H1 (cell line): ENCODE measurements at regions not wholly inside any gene's neighbourhood (a gene's known extent, or its start where the extent isn't known, plus 50 kb on each side); places are given as distances from the start of the nearest gene placed in this dataset.

Experiments used
- CTCF ChIA-PET: fragments of 300-600 bp; sonication (Branson Sonifier 250); formaldehyde crosslinking; loops from one replicate; lab custom pipeline; 2021; ENCODE audit not compliant: partially characterized antibody; lab: Charles Lee
- POLR2A ChIA-PET: fragments of 300-600 bp; sonication (Branson Sonifier 250); formaldehyde crosslinking; loops from one replicate; lab custom pipeline; 2021; ENCODE audit warnings: inconsistent platforms; ENCODE audit not compliant: partially characterized antibody; lab: Charles Lee
- DNase-seq, 2 experiments: peaks; one replicate each; pipeline versions ENCODE4 v3.0.0 to v3.0.0-alpha.2; 2010 to 2022; ENCODE audit warnings: low spot score in 2 of 2, low read depth in 1 of 2, mixed read lengths in 1 of 2
- FAIRE-seq: peaks from 2 replicates; lab custom pipeline; 2011; peaks lifted over from hg19 to GRCh38; lab: Jason Lieb, UNC
- H2AFZ ChIP-seq: 2 replicates; pipeline ENCODE4 v1.8.1; 2012; ENCODE audit warnings: low read length, inconsistent platforms
- H2AK5ac ChIP-seq: 2 replicates; pipeline ENCODE4 v1.6.1; 2013; ENCODE audit warnings: low read depth, low read length
- H2BK120ac ChIP-seq: replicated peaks from 2 replicates; pipeline ENCODE3; 2013; ENCODE audit warnings: low read depth, low read length, inconsistent platforms
- H2BK12ac ChIP-seq: 2 replicates; pipeline ENCODE4 v1.6.1; 2013; ENCODE audit warnings: low read depth, low read length
- H2BK15ac ChIP-seq: 2 replicates; pipeline ENCODE4 v1.6.1; 2013; ENCODE audit warnings: low read length
- H2BK20ac ChIP-seq: 2 replicates; pipeline ENCODE4 v1.6.1; 2013; ENCODE audit warnings: low read length
- H2BK5ac ChIP-seq: 2 replicates; pipeline ENCODE4 v1.6.1; 2013; ENCODE audit warnings: low read depth, low read length
- H3K14ac ChIP-seq: 2 replicates; pipeline ENCODE4 v1.6.1; 2013; ENCODE audit warnings: inconsistent platforms; ENCODE audit not compliant: insufficient read length
- H3K18ac ChIP-seq: 2 replicates; pipeline ENCODE4 v1.6.1; 2013; ENCODE audit warnings: low read length; ENCODE audit errors: extremely low read depth
- H3K23ac ChIP-seq: 2 replicates; pipeline ENCODE4 v1.6.1; 2013; ENCODE audit warnings: inconsistent platforms; ENCODE audit not compliant: insufficient read length
- H3K23me2 ChIP-seq: 2 replicates; pipeline ENCODE4 v1.6.1; 2013; ENCODE audit warnings: low read depth, low read length
- H3K27ac ChIP-seq: 2 replicates; pipeline ENCODE4 v1.6.1; 2011; ENCODE audit warnings: low read depth, low read length, inconsistent platforms
- H3K27me3 ChIP-seq, 4 experiments: replicated peaks in 1 of 4; 1 replicate in 1 of 4; 2 replicates in 3 of 4; pipeline versions ENCODE4 v1.6.1 to v1.8.1; 2011 to 2013; ENCODE audit warnings: low read length in 3 of 4, mild to moderate bottlenecking in 3 of 4, inconsistent platforms in 2 of 4, mixed read lengths in 2 of 4, moderate library complexity in 1 of 4; ENCODE audit not compliant: control insufficient read depth in 3 of 4, insufficient read depth in 3 of 4; ENCODE audit errors: extremely low read depth in 1 of 4
- H3K36me3 ChIP-seq, 4 experiments: 2 replicates each; pipeline versions ENCODE4 v1.6.1 to v1.8.1; 2011 to 2013; ENCODE audit warnings: mild to moderate bottlenecking in 4 of 4, low read length in 3 of 4, moderate library complexity in 2 of 4, control low read depth in 1 of 4, inconsistent platforms in 1 of 4; ENCODE audit not compliant: insufficient read depth in 4 of 4, control insufficient read depth in 2 of 4
- H3K4ac ChIP-seq: replicated peaks from 2 replicates; pipeline ENCODE3; 2013; ENCODE audit warnings: low read length, low read depth, mixed read lengths, inconsistent platforms; ENCODE audit not compliant: insufficient read length
- H3K4me1 ChIP-seq, 4 experiments: replicated peaks in 1 of 4; 1 replicate in 1 of 4; 2 replicates in 3 of 4; pipeline versions ENCODE4 v1.6.1 to v1.8.1; 2011 to 2013; ENCODE audit warnings: low read length in 3 of 4, inconsistent platforms in 2 of 4, mixed read lengths in 1 of 4; ENCODE audit not compliant: insufficient read depth in 4 of 4, control insufficient read depth in 3 of 4
- H3K4me2 ChIP-seq, 2 experiments: 2 replicates each; pipeline versions ENCODE4 v1.6.1 to v1.8.1; 2011 to 2013; ENCODE audit warnings: low read depth in 2 of 2, low read length in 2 of 2, control low read depth in 1 of 2, inconsistent platforms in 1 of 2, mild to moderate bottlenecking in 1 of 2; ENCODE audit not compliant: insufficient read depth in 1 of 2
- H3K4me3 ChIP-seq, 4 experiments: fragments of 200-600, 300-600 bp in 1 of 4; sonication (generic), shearing (Covaris generic), sonication (Bioruptor Twin) in 1 of 4; 2 replicates each; pipeline versions ENCODE4 v1.5.1 to v1.8.1; 2011 to 2016; ENCODE audit warnings: low read length in 4 of 4, low read depth in 3 of 4, control low read depth in 2 of 4, inconsistent platforms in 2 of 4, mild to moderate bottlenecking in 2 of 4, mixed read lengths in 1 of 4, moderate library complexity in 1 of 4; ENCODE audit not compliant: insufficient read depth in 2 of 4; ENCODE audit errors: extremely low read depth in 1 of 4
- H3K56ac ChIP-seq: replicated peaks from 2 replicates; pipeline ENCODE3; 2013; ENCODE audit warnings: low read depth, mild to moderate bottlenecking, mixed read lengths, low read length, inconsistent platforms; ENCODE audit not compliant: insufficient read length
- H3K79me1 ChIP-seq: 2 replicates; pipeline ENCODE4 v1.6.1; 2013; ENCODE audit warnings: low read depth, low read length, control low read depth
- H3K79me2 ChIP-seq, 2 experiments: 2 replicates each; pipeline versions ENCODE4 v1.6.1 to v1.8.1; 2012 to 2013; ENCODE audit warnings: low read length in 2 of 2, mild to moderate bottlenecking in 2 of 2, inconsistent platforms in 1 of 2; ENCODE audit not compliant: insufficient read depth in 2 of 2, control insufficient read depth in 1 of 2
- H3K9ac ChIP-seq, 4 experiments: replicated peaks in 1 of 4; 1 replicate in 1 of 4; 2 replicates in 3 of 4; pipeline versions ENCODE4 v1.6.1 to v1.8.1; 2011 to 2013; ENCODE audit warnings: low read depth in 3 of 4, low read length in 3 of 4, control low read depth in 2 of 4, mild to moderate bottlenecking in 2 of 4, moderate library complexity in 2 of 4, inconsistent platforms in 1 of 4; ENCODE audit errors: extremely low read depth in 1 of 4
- H3K9me3 ChIP-seq, 2 experiments: 2 replicates each; pipeline versions ENCODE4 v1.6.1 to v1.8.1; 2012 to 2013; ENCODE audit warnings: mild to moderate bottlenecking in 2 of 2, moderate library complexity in 2 of 2, control low read depth in 1 of 2, inconsistent platforms in 1 of 2, low read depth in 1 of 2, low read length in 1 of 2, mixed read lengths in 1 of 2; ENCODE audit not compliant: insufficient read depth in 2 of 2
- H4K20me1 ChIP-seq, 2 experiments: replicated peaks in 1 of 2; 2 replicates each; pipeline versions ENCODE3 to v1.8.1; 2011 to 2013; ENCODE audit warnings: inconsistent platforms in 2 of 2, low read length in 2 of 2, mild to moderate bottlenecking in 1 of 2; ENCODE audit not compliant: insufficient read depth in 2 of 2, control insufficient read depth in 1 of 2
- H4K5ac ChIP-seq: 2 replicates; pipeline ENCODE4 v1.6.1; 2013; ENCODE audit warnings: low read length, low read depth, mixed read lengths, inconsistent platforms; ENCODE audit not compliant: insufficient read length
- H4K8ac ChIP-seq: 2 replicates; pipeline ENCODE4 v1.8.0; 2013; ENCODE audit warnings: mild to moderate bottlenecking, moderate library complexity, low read length, inconsistent platforms; ENCODE audit not compliant: insufficient read depth; ENCODE audit errors: extremely low read depth
- H4K91ac ChIP-seq: replicated peaks from 2 replicates; pipeline ENCODE3; 2013; ENCODE audit warnings: low read length, mixed read lengths, inconsistent platforms; ENCODE audit not compliant: insufficient read length
- ASH2L ChIP-seq: fragments of 200-600, 300-600 bp; sonication (generic); IDR thresholded peaks from one replicate; pipeline ENCODE4 v1.7.1; 2017; ENCODE audit warnings: low read length
- BCL11A ChIP-seq, 2 experiments: IDR thresholded peaks; one replicate each; pipeline ENCODE4 v1.6.1; 2011; ENCODE audit warnings: low read depth in 2 of 2, low read length in 2 of 2, mild to moderate bottlenecking in 2 of 2
- BRCA1 ChIP-seq: IDR thresholded peaks from 2 replicates; pipeline ENCODE4 v1.6.1; 2012; ENCODE audit warnings: low read depth, low read length, improper control_type of control experiment
- CBX5 ChIP-seq: fragments of 300-800, 300-1000 bp; sonication (generic); IDR thresholded peaks from 2 replicates; pipeline ENCODE4 v1.7.1; 2016; ENCODE audit warnings: antibody characterized with exemption, low read length, low read depth
- EP300 ChIP-seq, 2 experiments: IDR thresholded peaks; 1 replicate in 1 of 2; 2 replicates in 1 of 2; pipeline ENCODE4 v1.6.1; 2011 to 2012; ENCODE audit warnings: low read depth in 2 of 2, low read length in 2 of 2, mild to moderate bottlenecking in 2 of 2, borderline replicate concordance in 1 of 2, inconsistent platforms in 1 of 2, moderate library complexity in 1 of 2
- GTF2F1 ChIP-seq: IDR thresholded peaks from 2 replicates; pipeline ENCODE4 v1.6.1; 2012; ENCODE audit warnings: low read depth, low read length, improper control_type of control experiment, borderline replicate concordance
- JUND ChIP-seq: IDR thresholded peaks from 2 replicates; pipeline ENCODE4 v1.6.1; 2011; ENCODE audit warnings: mild to moderate bottlenecking, improper control_type of control experiment, low read length
- KDM5A ChIP-seq: fragments of 200-600 bp; IDR thresholded peaks from 2 replicates; pipeline ENCODE4 v1.7.1; 2012; ENCODE audit warnings: mild to moderate bottlenecking, low read length, inconsistent platforms, mixed read lengths
- NANOG ChIP-seq: IDR thresholded peaks from 2 replicates; pipeline ENCODE4 v1.6.1; 2011; ENCODE audit warnings: low read length, low read depth, mild to moderate bottlenecking, inconsistent platforms; ENCODE audit not compliant: insufficient read depth, poor library complexity, severe bottlenecking
- PHF8 ChIP-seq: fragments of 200-600 bp; sonication (generic); conservative IDR thresholded peaks from 2 replicates; pipeline ENCODE4 v1.7.1; 2012; ENCODE audit warnings: low read depth, mild to moderate bottlenecking, inconsistent platforms, low read length, moderate library complexity
- RBBP5 ChIP-seq: IDR thresholded peaks from 2 replicates; pipeline ENCODE4 v1.7.1; 2012; ENCODE audit warnings: low read depth, mild to moderate bottlenecking, inconsistent platforms, low read length, moderate library complexity, borderline replicate concordance
- RXRA ChIP-seq: IDR thresholded peaks from 2 replicates; pipeline ENCODE4 v1.6.1; 2011; ENCODE audit warnings: low read depth, mild to moderate bottlenecking, low read length, moderate library complexity; ENCODE audit not compliant: insufficient read depth
- SIN3A ChIP-seq, 2 experiments: IDR thresholded peaks in 1 of 2; conservative IDR thresholded peaks in 1 of 2; 2 replicates each; pipeline ENCODE4 v1.6.1; 2011 to 2012; ENCODE audit warnings: low read length in 2 of 2, improper control_type of control experiment in 1 of 2, low read depth in 1 of 2, mild to moderate bottlenecking in 1 of 2
- SIX5 ChIP-seq: IDR thresholded peaks from 2 replicates; pipeline ENCODE4 v1.6.1; 2011; ENCODE audit warnings: mild to moderate bottlenecking, low read depth, low read length
- TBP ChIP-seq: IDR thresholded peaks from 2 replicates; pipeline ENCODE4 v1.6.1; 2011; ENCODE audit warnings: low read depth, low read length, improper control_type of control experiment
- WGBS, 2 experiments: shearing (Covaris generic) in 1 of 2; methylation state at CpG; one replicate each; pipeline versions ENCODE4 v1.1.6 to v1.1.7; 2013 to 2015; ENCODE audit warnings: low lambda C conversion rate in 2 of 2, mixed read lengths in 2 of 2, inconsistent platforms in 1 of 2, low coverage in 1 of 2, missing lambda C conversion rate in 1 of 2; ENCODE audit not compliant: insufficient replicate concordance in 2 of 2, insufficient coverage in 1 of 2, insufficient read length in 1 of 2; ENCODE audit errors: extremely low coverage in 1 of 2, missing lambda C conversion rate in 1 of 2; 5-methylcytosine and 5-hydroxymethylcytosine counted together

DNA sequence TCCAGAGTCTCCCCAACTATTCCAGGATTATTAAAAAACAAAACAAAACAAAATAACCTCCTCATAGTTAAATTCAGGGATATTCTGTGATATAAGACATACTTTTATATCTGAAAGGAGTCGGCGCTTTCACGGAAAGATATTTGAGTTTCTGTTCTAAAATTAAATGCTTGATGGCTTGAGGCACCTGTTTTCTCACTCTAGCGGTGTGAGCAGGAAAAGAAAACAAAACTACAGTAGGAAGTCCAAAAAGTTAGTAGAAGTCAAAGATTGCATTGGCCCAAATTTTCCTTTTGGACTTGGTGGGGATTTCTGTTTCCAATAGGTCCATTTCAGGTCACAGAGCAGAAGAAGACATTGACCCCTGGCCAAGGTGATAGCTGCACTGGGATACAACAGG is 716.1 kb upstream of the POT1 start:
- DNase-seq (no peak), FAIRE-seq (no peak)
- no peak overlapping the region for H3K27ac ChIP-seq
- H3K23ac ChIP-seq, result no peak overlapping the region
- no peaks in the 10 kb centered on the region for H3K23me2 ChIP-seq
- POLR2A ChIA-PET, result no interaction called here
- no peak overlapping the region for H2BK120ac ChIP-seq
- no peak overlapping the region for H2AK5ac ChIP-seq
- CTCF ChIA-PET, result interaction anchor here (0.5 kb wide), 1 partner anchor 117 kb away, joined by 3 read pairs; no protein-coding TSS in a partner anchor
- no peak overlapping the region for H2BK20ac ChIP-seq
- no peak overlapping the region for H2BK15ac ChIP-seq
- no peak overlapping the region for H3K9ac ChIP-seq
- H3K9me3 ChIP-seq, result no peaks in the 10 kb centered on the region
- H4K8ac ChIP-seq, result no peak overlapping the region
- H3K79me1 ChIP-seq, result no peaks in the 10 kb centered on the region
- H3K4me3 ChIP-seq, result no peak overlapping the region
- H3K79me2 ChIP-seq, result no peaks in the 10 kb centered on the region
- no peak overlapping the region for H4K91ac ChIP-seq
- H2BK5ac ChIP-seq, result no peak overlapping the region
- no peaks in the 10 kb centered on the region for H3K27me3 ChIP-seq
- no peaks in the 10 kb centered on the region for H4K20me1 ChIP-seq
- peaks cover 0 to 4% (median 0%) of the 10 kb centered on the region in 4 experiments; a peak in 1 of 7 replicates for H3K4me1 ChIP-seq
- no peak overlapping the region for H4K5ac ChIP-seq
- H3K14ac ChIP-seq, result no peak overlapping the region
- WGBS, 2 experiments, result 96% methylated on average over 4 of the region's 4 CpGs; no CpG with 5 or more reads in 1 of the 2 experiments
- H3K4me2 ChIP-seq, result no peak overlapping the region
- H3K36me3 ChIP-seq, result no peaks in the 10 kb centered on the region
- H3K4ac ChIP-seq, result no peak overlapping the region
- no peak overlapping the region for H3K18ac ChIP-seq
- H2BK12ac ChIP-seq, result no peak overlapping the region
- no peak overlapping the region for H2AFZ ChIP-seq
- H3K56ac ChIP-seq, result no peak overlapping the region
- TF ChIP-seq KDM5A (no peak), PHF8 (no peak), BRCA1 (no peak), EP300 (IDR thresholded peaks at IDR 0.05; ENCODE audit: borderline replicate concordance in 1 of 2, low read depth in 2 of 2, low read length in 2 of 2) (no peak), ASH2L (no peak), SIN3A (conservative IDR thresholded peaks at IDR 0.05 in 1 of 2, IDR thresholded peaks at IDR 0.05 in 1 of 2; ENCODE audit: low read depth in 1 of 2, low read length in 2 of 2) (no peak), SIX5 (no peak), TBP (no peak), NANOG (no peak), BCL11A (IDR thresholded peaks at IDR 0.05; ENCODE audit: low read depth in 2 of 2, low read length in 2 of 2) (no peak), CBX5 (no peak), RXRA (no peak), JUND (no peak), RBBP5 (no peak), GTF2F1 (no peak)
